PFSK-1 (cell line): ENCODE measurements at regions not wholly inside any gene's neighbourhood (a gene's known extent, or its start where the extent isn't known, plus 50 kb on each side); places are given as distances from the start of the nearest gene placed in this dataset.

Experiments
- FOXP2 ChIP-seq: optimal IDR thresholded peaks from 2 replicates; pipeline ENCODE3; 2011; ENCODE audit warnings: borderline replicate concordance, control low read depth, inconsistent platforms; ENCODE audit not compliant: insufficient read depth; ENCODE audit errors: extremely low read length, extremely low read depth
- POLR2AphosphoS5 ChIP-seq: IDR thresholded peaks from 2 replicates; pipeline ENCODE4 v1.6.1; 2012; ENCODE audit warnings: low read depth, mild to moderate bottlenecking, control low read depth, low read length, moderate library complexity
- REST ChIP-seq, 2 experiments: IDR thresholded peaks; 2 replicates each; pipeline versions ENCODE4 v1.6.1 to v1.8.0; 2011 to 2012; ENCODE audit warnings: low read depth in 2 of 2, low read length in 2 of 2, control low read depth in 1 of 2, inconsistent platforms in 1 of 2, mild to moderate bottlenecking in 1 of 2, moderate library complexity in 1 of 2; ENCODE audit not compliant: insufficient read depth in 1 of 2
- SIN3A ChIP-seq: IDR thresholded peaks from 2 replicates; pipeline ENCODE4 v1.6.1; 2012; ENCODE audit warnings: mild to moderate bottlenecking, low read length, moderate library complexity, borderline replicate concordance; ENCODE audit not compliant: insufficient read depth
- TAF1 ChIP-seq: IDR thresholded peaks from 2 replicates; pipeline ENCODE4 v1.6.1; 2012; ENCODE audit warnings: low read length, control low read depth, borderline replicate concordance; ENCODE audit not compliant: insufficient read depth

GRCh38 chr12:20206410-20206809, 161.9 kb upstream of the PDE3A start:
- TF ChIP-seq REST (IDR thresholded peaks at IDR 0.05; ENCODE audit: insufficient read depth in 1 of 2, low read depth in 2 of 2, low read length in 2 of 2), result no peak
- TF ChIP-seq TAF1, result no peak
- no peak for TF ChIP-seq SIN3A
- no peak for TF ChIP-seq POLR2AphosphoS5
- TF ChIP-seq FOXP2, result no peak
